GM12873 (cell line): ENCODE measurements at regions not wholly inside any gene's neighbourhood (a gene's known extent, or its start where the extent isn't known, plus 50 kb on each side); places are given as distances from the start of the nearest gene placed in this dataset.

Experiments used
- TF ChIP-seq, protein P1 (sequence below): IDR thresholded peaks from 2 replicates; pipeline ENCODE4 v1.5.1; 2012; ENCODE audit warnings: low read depth, mild to moderate bottlenecking, moderate library complexity, low read length, control low read depth; ENCODE audit not compliant: insufficient read depth; ENCODE audit errors: missing control alignments

DNA sequence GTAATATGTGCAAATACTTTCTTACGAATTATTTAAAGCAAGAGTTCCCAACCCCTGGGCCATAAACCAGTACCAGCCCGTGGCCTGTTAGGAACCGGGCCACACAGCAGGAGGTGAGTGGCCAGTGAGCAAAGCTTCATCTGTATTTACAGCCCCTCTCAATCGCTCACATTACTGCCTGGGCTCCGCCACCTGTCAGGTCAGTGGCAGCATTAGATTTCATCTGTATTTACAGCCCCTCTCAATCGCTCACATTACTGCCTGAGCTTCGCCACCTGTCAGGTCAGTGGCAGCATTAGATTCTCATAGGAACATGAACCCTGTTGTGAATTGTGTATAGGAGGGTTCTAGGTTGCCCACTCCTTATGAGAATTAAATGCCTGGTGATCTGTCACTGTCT, 142.0 kb downstream of the RNASET2 start:
- TF ChIP-seq, protein P1, sequence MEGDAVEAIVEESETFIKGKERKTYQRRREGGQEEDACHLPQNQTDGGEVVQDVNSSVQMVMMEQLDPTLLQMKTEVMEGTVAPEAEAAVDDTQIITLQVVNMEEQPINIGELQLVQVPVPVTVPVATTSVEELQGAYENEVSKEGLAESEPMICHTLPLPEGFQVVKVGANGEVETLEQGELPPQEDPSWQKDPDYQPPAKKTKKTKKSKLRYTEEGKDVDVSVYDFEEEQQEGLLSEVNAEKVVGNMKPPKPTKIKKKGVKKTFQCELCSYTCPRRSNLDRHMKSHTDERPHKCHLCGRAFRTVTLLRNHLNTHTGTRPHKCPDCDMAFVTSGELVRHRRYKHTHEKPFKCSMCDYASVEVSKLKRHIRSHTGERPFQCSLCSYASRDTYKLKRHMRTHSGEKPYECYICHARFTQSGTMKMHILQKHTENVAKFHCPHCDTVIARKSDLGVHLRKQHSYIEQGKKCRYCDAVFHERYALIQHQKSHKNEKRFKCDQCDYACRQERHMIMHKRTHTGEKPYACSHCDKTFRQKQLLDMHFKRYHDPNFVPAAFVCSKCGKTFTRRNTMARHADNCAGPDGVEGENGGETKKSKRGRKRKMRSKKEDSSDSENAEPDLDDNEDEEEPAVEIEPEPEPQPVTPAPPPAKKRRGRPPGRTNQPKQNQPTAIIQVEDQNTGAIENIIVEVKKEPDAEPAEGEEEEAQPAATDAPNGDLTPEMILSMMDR, result no peak

DNA sequence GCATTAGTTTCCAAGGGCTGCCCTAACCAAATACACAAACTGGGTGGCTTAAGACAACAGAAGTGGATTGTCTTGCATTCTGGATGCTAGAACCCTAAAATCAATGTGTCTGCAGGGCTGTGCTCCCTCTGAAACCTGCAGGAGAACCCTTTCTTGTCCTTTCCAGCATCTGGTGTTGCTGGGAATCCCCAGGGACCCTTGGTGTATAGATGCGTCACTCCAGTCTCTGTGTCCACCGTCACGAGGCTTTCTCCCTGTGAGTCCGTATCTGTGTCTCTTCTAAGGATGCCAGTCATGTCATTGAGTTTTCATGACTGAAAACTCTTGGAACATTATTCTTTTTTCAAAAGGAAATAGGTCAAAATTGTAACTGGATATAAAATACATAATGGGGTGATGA, 142.9 kb downstream of the RNASET2 start:
- TF ChIP-seq, protein P1, result no peak

DNA sequence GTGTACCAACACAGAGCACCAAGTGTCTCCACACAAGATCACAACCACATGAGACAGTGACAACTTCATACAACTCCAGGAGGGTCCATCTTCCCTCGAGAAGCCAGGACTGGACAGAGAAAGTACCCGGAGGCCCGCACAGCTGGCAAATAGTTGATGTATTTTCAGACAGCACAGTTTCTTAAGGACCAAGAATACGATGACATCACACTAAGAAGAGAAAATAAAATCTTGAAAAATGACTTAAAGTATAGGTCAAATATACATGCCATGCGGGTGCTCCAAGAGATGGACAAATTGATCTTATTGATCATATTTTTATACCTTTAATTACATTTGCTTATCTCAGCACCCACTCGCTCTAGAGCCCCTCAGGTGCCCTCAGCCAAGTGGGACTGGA, 145.5 kb downstream of the RNASET2 start:
- TF ChIP-seq, protein P1, result no peak

DNA sequence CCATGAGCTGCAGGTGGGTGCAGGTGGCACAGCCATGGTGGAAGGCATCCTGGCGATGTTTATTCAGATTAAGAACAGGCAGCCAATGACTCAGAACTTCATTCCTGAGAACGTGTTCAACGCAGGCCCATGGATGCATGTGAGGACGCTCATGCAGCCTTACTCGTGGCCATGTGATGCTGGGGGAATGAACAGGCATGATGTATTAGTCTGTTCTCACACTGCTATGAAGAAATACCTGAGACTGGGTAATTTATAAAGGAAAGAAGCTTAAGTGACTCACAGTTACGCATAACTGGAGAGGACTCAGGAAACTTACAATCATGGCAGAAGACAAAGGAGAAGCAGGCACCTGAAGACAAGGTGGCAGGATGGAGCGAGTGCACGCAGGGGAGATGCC, 146.6 kb downstream of the RNASET2 start:
- TF ChIP-seq, protein P1, result no peak

DNA sequence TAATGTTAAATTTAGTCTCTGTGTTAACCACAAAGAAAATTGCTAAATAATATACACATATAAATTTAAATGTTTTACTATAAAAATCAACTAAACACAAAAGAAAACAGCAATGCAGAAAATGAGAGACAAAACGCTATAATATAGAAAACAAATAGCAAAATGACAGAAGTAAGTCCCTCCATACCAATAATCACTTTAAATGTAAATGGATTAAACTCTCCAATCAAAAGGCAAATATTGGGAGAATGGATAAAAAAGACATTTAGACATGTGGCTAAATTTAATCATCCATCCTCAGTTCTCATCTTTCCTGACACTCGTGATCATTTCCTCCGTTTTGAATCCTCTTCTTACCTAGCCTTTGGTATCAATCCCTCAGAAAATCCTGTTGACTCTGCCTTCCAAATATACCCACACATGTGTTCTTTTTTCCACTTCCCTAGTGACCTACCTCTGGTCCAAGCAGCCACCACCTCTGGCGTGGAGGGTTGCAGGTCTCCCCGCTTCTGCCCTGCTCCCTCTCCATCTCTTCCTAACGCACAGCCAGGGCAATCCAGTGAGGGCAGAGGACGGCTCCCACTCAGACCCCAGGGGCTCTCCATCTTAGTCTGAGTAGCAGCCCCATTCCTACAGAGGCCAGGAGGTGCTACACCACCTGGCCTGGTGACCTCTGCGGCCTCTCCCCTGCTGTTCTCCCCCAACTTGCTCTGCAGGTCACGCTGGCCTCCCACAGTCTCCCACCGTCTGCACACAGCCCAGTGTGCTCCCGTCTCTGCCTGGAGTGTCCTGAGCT, 149.2 kb downstream of the RNASET2 start:
- TF ChIP-seq, protein P1, result no peak

DNA sequence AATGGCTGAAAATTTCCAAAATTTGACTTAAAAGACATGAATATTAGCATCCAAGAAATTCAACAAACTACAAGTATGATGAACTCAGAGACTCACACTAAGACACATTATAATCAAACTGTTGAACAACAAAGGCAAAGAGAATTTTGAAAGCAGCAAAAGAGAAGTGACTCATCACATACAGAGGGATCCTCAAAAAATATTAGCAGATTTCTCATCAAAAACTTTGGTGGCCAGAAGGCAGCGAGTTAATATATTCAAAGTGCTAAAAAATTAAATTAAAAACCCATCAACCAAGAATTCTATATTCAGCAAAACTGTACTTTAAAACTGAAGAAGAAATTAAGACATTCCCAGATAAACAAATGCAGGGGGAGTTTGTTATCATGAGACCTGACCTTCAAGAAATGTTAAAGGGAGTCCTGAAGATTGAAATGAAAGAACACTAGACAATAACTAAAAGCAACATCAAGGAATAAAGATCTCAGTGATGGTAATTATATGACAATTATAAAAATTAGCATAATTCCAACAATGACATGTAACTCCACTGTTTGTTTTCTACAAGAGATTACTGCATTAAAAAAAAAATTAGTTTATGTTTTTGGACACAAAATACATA, 150.0 kb downstream of the RNASET2 start:
- TF ChIP-seq, protein P1, result no peak

DNA sequence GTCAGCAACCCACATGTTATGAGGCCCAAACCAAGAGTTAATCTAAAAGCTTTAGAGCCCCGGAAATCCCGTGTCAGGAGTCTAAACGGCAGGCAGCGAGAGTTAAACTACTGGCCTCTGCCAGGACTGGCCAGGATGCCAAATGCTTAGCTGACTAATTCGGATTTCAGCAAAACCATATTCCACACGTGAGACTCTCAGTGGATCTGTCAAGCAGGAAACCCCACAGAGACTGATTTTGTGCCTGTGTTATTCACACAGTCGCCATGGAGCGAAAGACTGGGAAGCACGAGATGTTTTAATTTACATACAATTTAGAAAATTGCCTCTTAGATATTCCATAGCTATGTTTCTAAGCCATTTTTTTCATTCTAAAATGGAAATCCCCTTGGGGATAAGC, 152.9 kb downstream of the RNASET2 start:
- TF ChIP-seq, protein P1, result no peak
